HG03565 (cell line): ENCODE measurements at regions not wholly inside any gene's neighbourhood (a gene's known extent, or its start where the extent isn't known, plus 50 kb on each side); places are given as distances from the start of the nearest gene placed in this dataset.
"Not testable (repeated sequence)": the region's sequence is repeated elsewhere in the genome, so short reads cannot be mapped to it uniquely, and the experiment has no call there.

Source experiments
- ATAC-seq: cut with Tn5 transposase; IDR thresholded peaks from one replicate; pipeline ENCODE4 v1.9.1; 2021; ENCODE audit warnings: mild to moderate bottlenecking, moderate library complexity; ENCODE audit not compliant: unreplicated experiment

DNA sequence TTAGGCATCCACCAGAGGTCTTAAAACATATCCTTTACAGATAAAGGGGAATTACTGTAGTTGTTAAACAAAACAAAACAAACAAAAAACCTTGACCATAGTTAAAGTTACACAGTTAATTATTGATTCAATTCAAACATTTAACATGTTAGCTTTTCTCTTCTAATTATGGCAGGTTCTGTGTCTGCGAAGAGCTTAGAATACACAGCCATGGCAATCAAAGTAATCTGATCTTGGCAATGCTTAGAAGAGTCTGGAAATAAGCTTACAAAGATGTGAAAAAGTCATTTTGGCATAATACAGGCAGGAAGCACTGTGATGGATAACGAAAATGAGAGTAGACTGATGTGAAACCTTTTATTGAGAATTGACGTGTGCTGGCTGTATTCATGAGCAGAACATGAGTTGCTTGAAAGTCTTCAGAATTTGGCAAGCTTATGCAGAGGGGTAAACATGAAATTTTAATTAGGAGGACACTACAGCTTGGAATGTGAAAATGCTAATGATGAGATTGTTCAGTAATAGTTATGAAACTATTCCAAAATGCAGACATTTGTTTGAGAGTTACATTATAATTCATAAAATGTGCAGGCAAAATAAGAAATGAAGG lies 629.6 kb downstream of the FSCB start:
- ATAC-seq, result peak; percentile 65

DNA sequence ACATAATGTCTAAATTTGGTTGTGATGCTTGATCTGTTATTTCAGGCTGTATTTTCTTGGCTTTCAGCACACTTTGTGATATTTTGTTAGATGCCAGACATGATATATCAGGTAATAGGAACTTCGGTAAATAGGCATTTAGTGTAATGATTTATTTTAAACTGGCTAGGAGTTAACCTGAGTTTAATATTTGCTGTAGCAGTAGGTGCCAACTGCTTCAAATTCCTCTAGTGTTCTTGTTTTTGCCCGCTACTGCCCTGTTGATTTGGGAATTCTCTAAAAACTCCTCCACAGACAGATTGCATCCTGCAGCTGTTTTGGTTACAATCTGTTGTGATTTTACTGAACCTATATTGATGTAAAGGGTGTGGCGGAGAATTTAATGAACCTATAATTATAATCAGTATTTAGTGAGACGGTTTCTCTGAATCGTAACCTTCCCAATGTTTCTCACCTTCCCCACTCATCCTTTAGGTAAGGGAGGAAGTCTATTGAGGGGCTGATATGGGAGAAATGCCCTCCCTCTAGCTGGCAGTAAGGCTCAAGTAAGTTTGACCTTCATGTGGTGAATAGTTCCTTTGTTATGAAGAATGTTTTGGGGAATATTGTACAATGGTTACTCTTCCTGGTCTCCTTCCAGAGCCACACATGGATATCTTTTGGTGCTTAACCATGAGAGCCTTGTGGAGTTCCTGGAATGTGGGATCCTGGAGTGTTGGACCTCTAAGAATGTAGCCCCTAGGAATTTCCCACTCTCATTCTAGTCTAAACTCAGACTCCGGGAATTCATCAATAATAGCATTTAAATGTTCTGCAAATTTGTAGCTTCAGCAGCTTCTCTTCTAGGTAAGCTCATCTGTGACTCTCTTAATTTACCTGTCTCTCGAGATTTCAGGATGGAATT lies 634.1 kb downstream of the FSCB start:
- ATAC-seq, result no peak

DNA sequence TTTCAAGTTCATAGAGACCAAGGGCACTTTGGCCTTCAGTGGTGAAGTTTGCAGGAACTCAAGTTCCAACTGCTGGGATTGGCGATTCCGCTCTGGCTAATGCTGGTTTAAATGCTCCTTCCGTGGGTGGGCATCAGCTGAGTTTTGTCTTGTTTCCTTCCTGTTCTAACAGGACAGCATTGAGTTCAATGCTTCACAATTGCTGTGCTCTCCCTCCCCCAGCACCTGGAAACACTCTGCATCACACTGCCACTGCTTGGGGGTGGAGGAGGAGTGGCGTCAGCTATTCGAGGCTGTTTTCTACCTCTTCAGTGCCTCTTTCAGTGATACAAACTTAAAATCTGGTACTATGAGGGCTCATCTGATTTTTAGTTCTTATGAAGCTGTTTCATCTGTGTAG lies 634.9 kb downstream of the FSCB start:
- no peak for ATAC-seq

GRCh38 chr14:43858981-43859380 lies 648.1 kb downstream of the FSCB start:
- ATAC-seq, result no peak

DNA sequence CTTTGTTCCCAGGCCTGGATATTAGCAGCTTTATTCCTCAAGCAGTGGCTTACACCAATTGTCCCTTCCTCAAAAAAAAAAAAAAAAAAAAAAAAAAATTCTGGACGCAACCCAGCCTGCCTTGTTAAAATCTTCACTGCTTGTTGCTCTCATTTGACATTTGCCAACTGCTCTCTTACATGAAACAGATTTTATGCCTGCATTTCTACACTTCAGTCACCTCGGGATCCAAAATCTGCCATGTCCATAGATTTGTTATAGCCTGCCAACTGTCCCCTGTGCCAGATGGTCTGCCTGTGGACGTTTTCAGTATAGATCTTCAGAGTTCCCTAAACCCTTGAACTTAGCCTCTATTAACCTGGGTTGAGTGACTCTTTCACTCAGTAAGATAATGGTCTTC lies 651.5 kb downstream of the FSCB start:
- no peak for ATAC-seq

- ATAC-seq, result no peak
Observed at GRCh38 chr14:43853541-43853940, 653.5 kb downstream of the FSCB start.

DNA sequence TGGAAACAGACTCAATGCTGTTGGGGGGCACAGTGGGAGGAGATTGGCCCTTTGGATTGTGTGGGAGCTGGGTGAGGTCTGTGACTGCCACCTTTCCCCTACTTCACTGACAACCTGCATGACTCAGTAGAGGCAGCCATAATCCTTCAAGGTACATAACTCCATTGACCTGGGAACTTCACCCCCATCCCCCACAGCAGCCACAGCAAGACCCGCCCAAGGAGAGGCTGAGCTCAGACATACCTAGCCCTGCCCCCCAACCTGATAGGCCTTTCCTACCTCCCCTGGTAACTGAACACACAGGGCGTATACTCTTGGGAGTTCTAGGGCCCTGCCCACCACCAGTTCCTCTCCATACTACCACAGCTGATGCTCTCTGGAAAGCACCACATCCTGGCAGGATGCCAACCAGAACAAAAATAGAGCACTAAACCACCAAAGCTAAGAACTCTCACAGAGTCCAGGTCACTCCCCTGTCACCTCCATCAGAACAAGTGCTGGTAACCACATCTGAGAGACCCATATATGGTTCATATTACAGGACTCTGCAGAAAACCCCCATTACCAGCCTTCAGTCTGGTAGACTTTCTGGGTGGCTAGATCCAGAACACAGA lies 703.9 kb downstream of the FSCB start:
- ATAC-seq, result no peak

DNA sequence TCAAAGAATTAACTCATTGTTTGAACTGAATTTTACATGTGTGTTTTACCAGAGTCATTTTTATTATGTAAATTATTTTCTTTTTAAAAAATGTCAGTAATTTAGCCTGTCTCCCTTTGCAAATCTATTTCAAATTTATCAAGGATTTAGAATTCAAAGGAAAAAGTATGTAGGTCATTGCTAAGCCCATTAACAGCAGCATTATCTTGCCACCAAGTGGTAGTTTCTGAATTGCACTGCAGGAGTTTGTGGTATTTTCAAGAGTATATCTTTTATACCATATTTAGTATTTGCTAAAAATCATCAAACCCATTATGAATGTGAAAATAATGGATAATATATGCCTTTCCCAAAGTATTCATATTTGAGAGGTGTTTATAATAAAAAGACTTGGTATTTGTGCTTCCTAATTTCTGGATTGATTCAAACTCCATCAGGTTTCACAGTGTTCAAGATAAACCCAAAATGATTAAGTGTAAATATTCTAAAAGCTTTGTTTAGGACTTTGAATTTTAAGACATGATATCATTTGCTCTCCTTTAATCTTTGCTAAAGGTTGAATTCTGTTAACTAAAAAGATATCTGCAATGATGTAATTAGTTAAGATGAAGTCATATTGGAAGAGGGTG lies 711.4 kb downstream of the FSCB start:
- no peak for ATAC-seq

GRCh38 chr14:43793579-43793978 lies 713.5 kb downstream of the FSCB start:
- no peak for ATAC-seq

DNA sequence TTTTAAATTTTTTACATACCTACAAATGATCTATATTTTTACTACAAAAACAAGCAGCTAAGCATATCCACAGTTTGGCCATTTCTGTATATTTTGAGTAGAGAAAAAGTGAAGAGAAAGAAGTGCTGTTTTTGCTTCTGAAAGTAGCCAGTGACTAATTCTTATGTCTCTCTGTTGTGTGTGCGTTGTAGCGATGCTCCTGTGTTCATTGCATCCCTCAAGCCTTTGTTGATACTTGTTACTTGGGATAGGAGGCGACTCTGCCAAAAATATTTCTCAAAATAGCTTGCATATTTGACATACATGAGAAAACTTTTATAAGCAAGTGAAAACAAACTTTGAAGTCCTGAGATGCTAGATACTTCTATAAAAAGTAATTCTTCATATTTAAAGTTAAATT lies 714.1 kb downstream of the FSCB start:
- ATAC-seq, result no peak

DNA sequence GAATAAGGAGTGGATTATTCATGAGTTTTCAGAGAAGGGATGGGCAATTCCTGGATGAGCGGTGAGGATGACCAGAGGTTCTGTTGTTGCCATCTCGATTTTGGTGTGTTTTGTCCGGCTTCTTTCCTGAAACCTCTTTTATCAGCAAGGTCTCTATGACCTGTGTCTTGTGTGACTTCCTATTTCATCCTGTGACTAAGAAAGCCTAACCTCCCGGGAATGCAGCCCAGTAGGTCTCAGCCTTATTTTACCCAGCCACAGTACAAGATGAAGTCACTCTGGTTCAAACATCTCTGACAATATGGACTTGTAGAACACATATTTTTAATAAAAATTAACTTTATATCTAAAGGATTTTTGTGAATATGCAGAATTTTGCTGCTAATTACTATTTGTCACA lies 716.4 kb downstream of the FSCB start:
- ATAC-seq, result no peak

GRCh38 chr14:43789458-43789857 lies 717.6 kb downstream of the FSCB start:
- no peak for ATAC-seq

DNA sequence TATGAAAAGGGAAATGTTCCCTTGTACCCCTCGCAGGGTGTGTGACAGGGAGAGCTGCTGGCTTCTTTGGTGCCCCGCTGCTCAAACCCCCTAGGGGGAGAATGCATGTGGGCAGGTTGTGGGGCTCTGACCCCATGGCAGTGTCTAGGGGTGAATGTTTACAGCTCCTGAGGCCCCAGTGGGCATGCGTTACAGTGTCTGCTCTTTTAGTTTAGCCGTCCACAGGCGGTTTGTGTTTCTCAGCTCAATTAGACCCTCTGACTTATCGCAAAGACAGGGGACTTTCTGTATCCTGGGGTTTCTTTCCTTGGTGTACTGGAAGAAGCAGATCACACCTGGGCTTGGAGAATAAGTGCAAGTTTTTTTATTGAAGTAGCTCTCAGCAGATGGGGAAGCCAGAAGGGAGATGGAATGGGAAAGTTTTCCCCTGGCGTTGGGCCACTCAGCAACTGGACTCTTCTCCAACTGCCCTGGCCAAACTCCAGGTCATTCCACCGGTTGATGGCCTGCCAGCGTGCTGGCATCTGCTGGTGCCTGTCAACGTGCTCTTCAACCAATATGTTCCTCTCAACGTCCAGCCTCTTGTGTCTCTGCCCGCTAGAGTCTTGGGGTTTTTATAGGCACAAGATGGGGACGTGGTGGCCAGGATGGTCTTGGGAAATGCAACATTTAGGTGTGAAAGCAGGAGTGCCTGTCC lies 720.9 kb downstream of the FSCB start:
- ATAC-seq, result no peak

GRCh38 chr14:43784432-43784831 lies 722.7 kb downstream of the FSCB start:
- not testable (repeated sequence) for ATAC-seq

DNA sequence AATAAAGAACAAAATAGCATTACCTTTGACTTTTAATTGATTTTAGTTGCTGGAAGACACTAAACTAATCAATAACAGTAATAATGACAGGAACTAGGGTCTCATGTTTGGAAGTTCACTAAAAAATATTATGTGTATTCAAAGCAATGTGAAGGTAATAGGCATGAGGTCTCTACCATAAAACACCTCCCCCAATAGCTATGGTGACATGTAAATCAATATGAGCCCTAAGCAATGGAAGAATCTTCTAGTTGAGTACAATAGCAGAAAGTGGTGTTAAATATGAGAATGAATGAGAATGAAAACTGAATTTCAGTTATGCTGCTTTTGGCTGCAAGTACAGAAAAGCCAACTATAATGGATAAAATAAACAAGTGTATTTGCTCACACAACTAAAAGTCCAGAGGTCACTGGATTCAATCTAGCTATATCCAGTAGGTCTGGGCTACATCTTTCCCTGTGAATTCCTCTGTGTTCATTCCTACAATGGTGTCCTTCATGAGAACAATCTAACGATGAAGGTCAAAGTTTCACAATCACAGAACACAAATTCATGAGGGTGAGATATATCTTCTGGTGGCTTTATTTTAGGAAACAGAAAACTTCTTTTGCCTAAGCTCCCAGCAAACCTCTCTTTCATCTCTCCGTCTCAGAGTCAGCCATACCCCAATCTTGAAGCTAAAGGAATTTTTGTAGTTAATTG lies 728.0 kb downstream of the FSCB start:
- no peak for ATAC-seq

DNA sequence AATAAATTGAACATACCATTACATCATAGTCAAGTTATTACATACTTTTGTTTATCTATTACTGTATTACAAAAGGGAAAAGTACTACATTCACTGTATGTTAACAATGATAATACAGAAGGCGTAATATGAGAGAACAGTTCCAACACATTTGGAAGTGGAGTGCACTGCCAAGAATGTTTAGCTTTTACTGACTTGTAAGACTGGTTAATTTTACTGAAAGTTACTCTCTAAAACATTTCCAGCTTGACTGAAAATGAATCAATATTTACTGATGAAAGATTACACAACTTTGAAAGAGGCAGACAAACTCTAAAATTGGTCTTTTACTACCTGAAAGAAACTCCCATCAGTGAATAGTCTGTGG lies 728.5 kb downstream of the FSCB start:
- ATAC-seq, result no peak

DNA sequence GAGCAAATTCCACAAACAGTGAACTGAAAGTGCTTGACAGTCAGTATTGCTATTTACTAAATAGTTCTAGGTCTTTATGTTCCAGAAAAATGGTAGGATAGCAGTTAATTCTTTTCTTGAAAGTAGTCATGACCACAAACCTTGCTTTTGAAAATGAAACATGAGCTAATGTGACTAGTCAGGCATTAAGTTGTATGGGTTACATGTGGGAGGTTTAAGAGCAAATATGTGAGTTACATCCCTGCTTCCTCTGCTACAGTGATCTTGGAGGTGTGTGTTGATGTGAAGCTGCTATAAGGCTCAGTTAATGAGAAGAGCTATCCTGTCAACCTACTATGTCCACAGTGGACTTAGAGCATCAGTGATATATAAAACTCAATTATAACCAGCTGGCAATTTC lies 741.6 kb downstream of the FSCB start:
- ATAC-seq, result no peak

GRCh38 chr14:43764433-43764832 lies 742.6 kb downstream of the FSCB start:
- ATAC-seq, result no peak

DNA sequence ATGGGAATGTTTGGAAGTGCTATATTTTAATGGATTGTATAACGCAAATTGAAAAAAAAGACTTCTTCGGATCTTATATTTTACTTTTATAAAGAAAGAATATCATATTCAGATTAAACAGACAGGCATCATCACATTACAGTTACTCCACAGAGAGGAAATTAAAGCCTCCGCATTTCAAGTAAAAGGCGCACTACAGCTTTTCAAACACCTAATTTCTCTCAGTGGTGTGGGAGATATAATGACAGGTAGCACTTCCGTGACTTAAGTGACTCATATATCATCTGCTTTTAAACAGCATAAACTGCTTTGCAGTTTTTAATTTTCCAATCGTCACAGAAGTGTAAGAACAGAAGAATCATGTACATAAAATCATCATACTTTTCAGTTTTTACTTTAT lies 751.4 kb downstream of the FSCB start:
- ATAC-seq, result no peak

- no peak for ATAC-seq
Observed at GRCh38 chr14:43754838-43755237, 752.2 kb downstream of the FSCB start.
